ENCODE measurements at regions not wholly inside any gene's neighbourhood (a gene's known extent, or its start where the extent isn't known, plus 50 kb on each side); places are given as distances from the start of the nearest gene placed in this dataset.
"Not testable (repeated sequence)": the region's sequence is repeated elsewhere in the genome, so short reads cannot be mapped to it uniquely, and the experiment has no call there.

- no peak for DNase-seq (ENCODE audit: low read depth)
Observed at GRCh38 chr3:193821151-193821668, 228.2 kb downstream of the OPA1 start.

GRCh38 chr3:193822492-193823212 lies 229.6 kb downstream of the OPA1 start:
- TF ChIP-seq CTCF (conservative IDR thresholded peaks at IDR 0.05; ENCODE audit: low read depth, low read length): no peak
- no peak overlapping the region for H3K4me3 ChIP-seq (ENCODE audit: low read length)
- DNase-seq (ENCODE audit: low read depth): no peak

More at GRCh38 chr3:193821151-193821668, 228.2 kb downstream of the OPA1 start:
- TF ChIP-seq CTCF (conservative IDR thresholded peaks at IDR 0.05; ENCODE audit: low read depth, low read length): no peak
- H3K4me3 ChIP-seq (ENCODE audit: low read length): no peak overlapping the region

- DNase-seq (ENCODE audit: low read depth): not testable (repeated sequence)
Observed at GRCh38 chr3:193823213-193823605, 230.2 kb downstream of the OPA1 start.

GRCh38 chr3:193824365-193824764 lies 231.4 kb downstream of the OPA1 start:
- no peak overlapping the region for H3K4me3 ChIP-seq (ENCODE audit: low read length)
- TF ChIP-seq CTCF (conservative IDR thresholded peaks at IDR 0.05; ENCODE audit: low read depth, low read length): no peak
- no peak for DNase-seq (ENCODE audit: low read depth)

More at GRCh38 chr3:193823213-193823605, 230.2 kb downstream of the OPA1 start:
- not testable (repeated sequence) for H3K4me3 ChIP-seq (ENCODE audit: low read length)

GRCh38 chr3:193825617-193826016 lies 232.6 kb downstream of the OPA1 start:
- H3K4me3 ChIP-seq (ENCODE audit: low read length): no peak overlapping the region
- TF ChIP-seq CTCF (conservative IDR thresholded peaks at IDR 0.05; ENCODE audit: low read depth, low read length): no peak
- no peak for DNase-seq (ENCODE audit: low read depth)

- peak; percentile 95 for DNase-seq (ENCODE audit: low read depth)
- peak; percentile 41 for TF ChIP-seq CTCF (conservative IDR thresholded peaks at IDR 0.05; ENCODE audit: low read depth, low read length)
- H3K4me3 ChIP-seq (ENCODE audit: low read length): no peak overlapping the region
Observed at GRCh38 chr3:193826159-193826795, 233.3 kb downstream of the OPA1 start.

- DNase-seq (ENCODE audit: low read depth): no peak
- H3K4me3 ChIP-seq (ENCODE audit: low read length): no peak overlapping the region
- TF ChIP-seq CTCF (conservative IDR thresholded peaks at IDR 0.05; ENCODE audit: low read depth, low read length): no peak
Observed at GRCh38 chr3:193827040-193827669, 234.1 kb downstream of the OPA1 start.
